ENCODE measurements at regions not wholly inside any gene's neighbourhood (a gene's known extent, or its start where the extent isn't known, plus 50 kb on each side); places are given as distances from the start of the nearest gene placed in this dataset.

GRCh38 chr10:54914049-54914448 lies 113.0 kb upstream of the PCDH15 start:
- no peak for DNase-seq

GRCh38 chr10:54909165-54909564 lies 108.1 kb upstream of the PCDH15 start:
- no peak for DNase-seq

GRCh38 chr10:54908019-54908418 lies 107.0 kb upstream of the PCDH15 start:
- no peak for DNase-seq

- no peak for DNase-seq
These were observed 105.9 kb upstream of the PCDH15 start for GRCh38 chr10:54906940-54907339.

GRCh38 chr10:54905578-54906192 lies 104.7 kb upstream of the PCDH15 start:
- DNase-seq: no peak

- DNase-seq: no peak
These were observed 103.8 kb upstream of the PCDH15 start for GRCh38 chr10:54904833-54905232.

GRCh38 chr10:54903745-54904144 lies 102.7 kb upstream of the PCDH15 start:
- no peak for DNase-seq

GRCh38 chr10:54900584-54900983 lies 99.6 kb upstream of the PCDH15 start:
- DNase-seq: no peak

GRCh38 chr10:54880996-54881395 lies 80.0 kb upstream of the PCDH15 start:
- DNase-seq: no peak

GRCh38 chr10:54869022-54869421 lies 68.0 kb upstream of the PCDH15 start:
- no peak for DNase-seq

GRCh38 chr10:54866666-54867065 lies 65.6 kb upstream of the PCDH15 start:
- no peak for DNase-seq

GRCh38 chr10:54854843-54855242 lies 53.8 kb upstream of the PCDH15 start:
- no peak for DNase-seq

- DNase-seq: no peak
These were observed 53.4 kb upstream of the PCDH15 start for GRCh38 chr10:54854389-54854788.

- DNase-seq: no peak
These were observed 52.9 kb upstream of the PCDH15 start for GRCh38 chr10:54853883-54854282.

All from NCI-H2081 treated with DMSO at 0.1 percent for 48 hours (cell line).